Left ventricle myocardium superior (tissue), 1 donor: ENCODE measurements at regions not wholly inside any gene's neighbourhood (a gene's known extent, or its start where the extent isn't known, plus 50 kb on each side); places are given as distances from the start of the nearest gene placed in this dataset.

Experiments
- ATAC-seq: fragments of 200-7000 bp; cut with Tn5 transposase; one replicate; pipeline ENCODE4 v1.9.1; 2020; ENCODE audit warnings: mild to moderate bottlenecking, moderate library complexity
- DNase-seq: peaks from one replicate; pipeline ENCODE4 v3.0.0-alpha.2; 2020
- intact Hi-C: fragments of 100-400 bp; cut with micrococcal nuclease; formaldehyde crosslinking; loops from one replicate; pipeline ENCODE4 v1.11.0; 2022
- donor health status: DM: no; HTN: yes; CAD: no; lungs with severe emphysema.

GRCh38 chr6:146885708-146886457 lies 287.1 kb downstream of the ADGB start:
- intact Hi-C loops: no loop called here
- DNase-seq (no peak), ATAC-seq (no peak)

DNA sequence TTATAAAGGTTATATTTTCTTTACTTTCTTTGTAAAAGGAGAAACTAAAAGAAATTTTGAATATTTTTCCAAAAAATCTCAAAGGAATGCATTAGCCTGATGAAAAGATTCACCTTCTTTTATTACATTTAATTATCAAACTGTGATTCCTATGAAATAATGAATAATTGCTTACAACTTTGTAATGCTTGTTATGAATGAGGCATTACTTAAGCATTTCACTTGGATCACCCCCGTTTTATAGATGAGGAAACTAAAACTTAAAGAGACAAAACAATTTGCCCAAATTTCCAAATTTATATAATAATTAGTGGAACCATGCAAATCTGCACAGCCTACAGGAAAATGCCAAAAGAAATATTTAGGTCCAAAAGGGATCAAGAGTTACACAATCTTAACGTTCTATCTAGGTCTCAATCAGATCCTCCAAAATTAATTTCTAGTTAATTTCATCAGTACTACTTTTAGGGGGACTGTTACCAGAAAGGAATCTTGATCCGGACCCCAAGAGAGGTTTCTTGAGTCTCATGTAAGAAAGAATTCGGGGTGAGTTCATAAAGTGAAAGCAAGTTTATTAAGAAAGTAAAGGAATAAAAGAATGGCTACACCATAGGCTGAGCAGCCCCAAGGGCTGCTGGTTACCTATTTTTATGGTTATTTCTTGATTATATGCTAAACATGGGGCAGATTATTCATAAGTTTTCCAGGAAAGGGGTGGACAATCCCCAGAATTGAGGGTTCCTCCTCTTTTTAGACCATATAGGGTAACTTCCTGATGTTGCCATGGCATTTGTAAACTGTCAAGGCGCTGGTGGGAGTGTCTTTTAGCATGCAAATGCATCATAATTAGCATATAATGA lies 288.0 kb downstream of the ADGB start:
- intact Hi-C loops: no loop called here
- DNase-seq (no peak), ATAC-seq (no peak)

DNA sequence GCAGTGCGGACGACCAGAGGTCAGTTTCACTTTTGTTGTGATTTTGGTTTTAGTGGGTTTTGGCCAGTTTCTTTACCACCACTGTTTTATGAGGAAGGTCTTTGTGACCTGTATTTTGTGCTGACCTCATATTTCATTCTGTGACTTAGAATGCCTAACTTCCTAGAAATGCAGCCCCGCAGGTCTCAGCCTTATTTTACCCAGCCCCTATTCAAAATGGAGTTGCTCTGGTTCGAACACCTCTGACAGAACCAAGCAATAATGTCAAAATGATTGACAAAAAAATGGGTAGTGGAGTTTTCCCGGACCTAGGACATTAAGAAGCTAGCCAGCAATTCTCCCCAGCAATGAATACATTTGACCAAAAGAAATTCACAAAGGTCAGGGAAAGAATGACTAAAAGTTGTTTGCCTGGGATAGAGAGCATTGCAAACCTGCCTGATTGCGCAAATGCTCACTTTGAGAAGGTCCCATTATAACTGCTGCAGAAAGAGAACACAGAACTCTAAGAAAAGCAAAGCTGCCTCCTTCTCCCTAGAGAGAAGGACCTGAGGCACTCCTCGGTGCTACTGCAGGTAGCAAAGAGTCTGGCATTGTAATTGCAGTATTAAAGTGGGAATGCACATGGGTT lies 288.8 kb downstream of the ADGB start:
- DNase-seq: no peak
- intact Hi-C loops: no loop called here
- ATAC-seq: no peak

- intact Hi-C loops: no loop called here
- DNase-seq (no peak), ATAC-seq (no peak)
Observed at GRCh38 chr6:146889303-146889702, 290.5 kb downstream of the ADGB start.

DNA sequence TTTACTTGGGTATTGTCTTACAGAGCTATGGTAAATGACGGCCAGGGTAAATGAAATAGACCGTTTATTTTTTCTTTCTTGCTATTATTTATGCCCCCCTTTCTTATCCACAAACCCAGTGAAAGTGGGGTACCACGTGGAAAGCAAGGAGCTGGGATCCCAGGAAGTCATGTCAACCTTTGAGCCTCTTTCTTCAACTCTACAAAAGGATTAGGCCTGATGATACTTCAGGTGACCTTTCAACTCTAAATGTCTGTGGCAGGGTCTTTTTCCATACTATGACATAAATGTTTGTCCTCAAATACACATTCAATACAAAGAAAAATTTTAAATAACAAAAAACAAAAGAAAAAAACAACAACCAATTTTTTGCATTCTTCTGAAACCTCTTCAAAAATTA lies 291.4 kb downstream of the ADGB start:
- intact Hi-C loops: no loop called here
- DNase-seq (no peak), ATAC-seq (no peak)

DNA sequence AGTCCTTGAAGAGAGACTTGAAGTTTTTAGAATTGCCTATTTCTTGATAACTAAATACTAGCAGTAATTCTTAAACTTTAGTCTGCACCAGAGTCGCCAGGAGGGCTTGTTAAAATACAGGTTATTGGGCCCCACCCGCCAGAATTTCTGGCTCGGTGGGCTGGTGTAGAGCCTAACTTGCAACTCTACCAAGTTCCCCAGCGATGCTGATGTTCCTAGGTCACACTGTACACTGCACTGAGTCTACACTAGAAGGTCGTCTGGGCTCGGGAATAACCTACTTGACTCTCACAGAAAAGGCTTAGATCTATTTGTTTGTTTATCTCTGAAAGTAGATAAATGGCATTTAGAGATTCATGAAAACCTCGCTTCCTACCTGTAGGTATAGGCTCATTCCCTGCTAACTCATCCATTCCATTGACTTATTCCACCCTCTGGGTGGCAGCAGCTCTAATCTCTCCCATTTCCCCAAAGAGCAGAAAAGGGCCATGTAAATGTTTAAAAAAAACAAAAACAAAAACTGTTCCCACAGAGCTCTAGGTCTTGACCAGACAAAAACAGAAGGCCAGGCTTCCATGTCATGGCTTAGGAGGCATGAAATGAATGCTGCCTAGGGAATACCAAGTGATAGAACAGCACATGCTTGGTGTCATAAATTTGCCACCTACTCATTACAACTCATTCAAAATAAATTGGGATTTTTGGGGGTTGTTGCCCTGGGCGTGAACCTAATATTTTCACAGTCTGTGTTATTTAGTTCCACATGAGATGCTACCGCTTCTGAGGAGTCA lies 292.1 kb downstream of the ADGB start:
- DNase-seq (no peak), ATAC-seq (no peak)
- intact Hi-C loops: no loop called here

DNA sequence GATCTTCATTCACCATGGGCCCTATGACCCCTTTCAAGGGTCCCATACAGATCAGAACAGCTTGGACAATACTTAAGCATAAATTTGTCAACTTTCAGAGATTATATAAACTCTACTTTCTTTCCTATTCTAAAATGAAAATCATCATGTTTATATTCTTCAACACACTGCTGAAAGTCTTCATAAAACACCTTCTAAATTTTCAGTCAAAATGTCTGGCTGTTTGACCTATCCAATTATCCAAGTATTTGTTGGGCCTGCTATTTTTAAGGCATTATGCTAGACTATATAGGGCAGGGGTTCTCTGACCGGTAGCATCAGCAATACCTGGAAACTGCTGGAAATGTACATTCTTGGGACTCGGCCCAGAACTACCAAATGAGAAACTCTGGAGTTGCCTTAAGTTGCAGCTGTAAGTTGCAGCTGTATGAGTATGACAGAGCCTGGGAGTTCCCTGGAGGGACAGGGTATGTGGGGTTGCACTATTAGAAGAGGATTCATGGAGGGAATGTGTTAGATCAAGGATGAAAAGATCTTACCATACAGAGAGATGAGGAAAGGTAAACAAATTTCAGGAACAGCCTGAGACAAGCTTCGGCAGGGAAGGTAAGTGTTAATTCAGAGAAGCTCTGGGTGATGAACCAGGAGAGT lies 293.0 kb downstream of the ADGB start:
- DNase-seq (no peak), ATAC-seq (no peak)
- intact Hi-C loops: no loop called here

- intact Hi-C loops: no loop called here
- ATAC-seq (no peak), DNase-seq (no peak)
Observed at GRCh38 chr6:146892283-146892612, 293.5 kb downstream of the ADGB start.

- DNase-seq: no peak
- intact Hi-C loops: no loop called here
- ATAC-seq: no peak
Observed at GRCh38 chr6:146892613-146893401, 294.0 kb downstream of the ADGB start.

- intact Hi-C loops: no loop called here
- no peak for ATAC-seq
- no peak for DNase-seq
Observed at GRCh38 chr6:146893690-146894089, 294.9 kb downstream of the ADGB start.

GRCh38 chr6:146894624-146895023 lies 295.9 kb downstream of the ADGB start:
- no peak for ATAC-seq
- intact Hi-C loops: no loop called here
- DNase-seq: no peak

DNA sequence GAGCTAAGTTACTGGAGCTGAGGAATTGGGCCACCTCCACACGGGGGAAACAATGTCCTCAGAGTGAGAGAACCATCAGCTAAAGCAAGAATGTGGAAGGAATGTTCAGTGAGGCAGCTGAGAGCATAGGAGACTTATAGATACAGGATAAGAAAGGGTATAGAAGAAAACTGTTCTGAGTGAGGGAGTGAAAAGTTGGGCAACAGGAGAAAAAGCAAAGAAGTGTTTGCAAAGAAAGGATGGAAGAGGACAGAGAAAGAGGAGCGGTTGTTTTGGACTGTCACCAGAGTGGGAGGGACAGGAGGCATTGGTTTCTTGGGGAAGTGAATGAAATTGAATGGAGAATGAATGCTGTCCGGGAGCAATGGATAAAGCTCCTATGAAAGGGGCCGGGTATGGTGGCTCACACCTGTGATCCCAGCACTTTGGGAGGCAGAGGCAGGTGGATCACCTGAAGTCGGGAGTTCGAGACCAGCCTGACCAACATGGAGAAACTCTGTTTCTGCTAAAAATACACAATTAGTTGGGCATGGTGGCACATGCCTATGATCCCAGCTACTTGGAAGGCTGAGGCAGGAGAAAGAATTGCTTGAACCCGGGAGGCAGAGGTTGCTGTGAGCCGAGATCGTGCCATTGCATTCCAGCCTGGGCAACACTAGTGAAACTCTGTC lies 296.5 kb downstream of the ADGB start:
- intact Hi-C loops: no loop called here
- ATAC-seq (no peak), DNase-seq (no peak)

GRCh38 chr6:146895772-146896061 lies 296.9 kb downstream of the ADGB start:
- DNase-seq: no peak
- ATAC-seq: no peak
- intact Hi-C loops: no loop called here

GRCh38 chr6:146896062-146896813 lies 297.5 kb downstream of the ADGB start:
- ATAC-seq (no peak), DNase-seq (no peak)
- intact Hi-C loops: no loop called here

GRCh38 chr6:146896960-146897701 lies 298.4 kb downstream of the ADGB start:
- intact Hi-C loops: no loop called here
- DNase-seq: no peak
- ATAC-seq: no peak

- ATAC-seq: no peak
- intact Hi-C loops: no loop called here
Observed at GRCh38 chr6:146898069-146898887, 299.5 kb downstream of the ADGB start.

More at GRCh38 chr6:146898069-146898887, 299.5 kb downstream of the ADGB start:
- no peak for DNase-seq
